ENCODE measurements at regions not wholly inside any gene's neighbourhood (a gene's known extent, or its start where the extent isn't known, plus 50 kb on each side); places are given as distances from the start of the nearest gene placed in this dataset.
A peak's percentile ranks its signal among the peaks of the same experiment; 100 is the strongest.

DNA sequence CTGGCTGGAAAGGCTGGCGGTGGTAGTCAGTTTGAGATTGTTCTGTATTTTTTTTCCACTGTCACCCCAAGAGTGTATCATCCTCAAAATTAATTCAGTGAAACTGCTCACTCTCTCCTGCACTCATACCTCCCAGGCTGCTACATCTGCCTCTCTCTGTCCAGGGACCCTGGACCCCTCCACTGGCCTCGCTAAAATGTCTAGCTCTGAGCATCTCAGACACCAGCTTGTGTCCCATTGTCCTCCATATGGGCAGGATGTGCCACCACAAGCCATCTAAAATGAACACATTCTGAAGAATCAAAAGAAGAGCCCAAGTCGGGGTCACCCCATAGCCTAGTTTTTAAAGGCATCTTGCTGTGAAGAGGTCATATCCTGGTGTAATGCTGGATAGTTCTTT is 345.5 kb upstream of the TSHZ3 start:
- intact Hi-C loops (cut with DNase I), result no loop called here
- no peak for ATAC-seq

DNA sequence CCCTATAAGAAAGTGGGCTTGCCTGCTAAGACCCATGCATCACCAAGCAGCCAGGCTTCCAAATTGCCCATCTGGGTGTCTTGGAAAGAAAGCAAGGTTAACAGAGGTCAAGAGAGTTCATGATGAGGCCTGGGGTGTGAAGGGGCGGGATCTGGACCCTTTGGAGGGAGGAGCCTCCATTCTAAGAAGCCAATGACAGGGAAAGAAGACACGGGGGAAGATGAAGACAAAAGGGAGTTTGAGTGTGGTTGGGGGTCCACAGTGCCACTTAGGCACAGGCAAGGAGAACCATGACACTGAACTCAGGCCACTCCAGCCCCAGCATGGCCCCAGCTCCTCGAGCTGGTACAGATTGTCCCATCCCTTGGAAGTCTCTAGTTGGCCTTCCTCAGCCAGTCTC is 350.2 kb upstream of the TSHZ3 start:
- no peak for ATAC-seq
- no peaks in the 10 kb centered on the region for H3K27me3 ChIP-seq
- TF ChIP-seq, protein P1, sequence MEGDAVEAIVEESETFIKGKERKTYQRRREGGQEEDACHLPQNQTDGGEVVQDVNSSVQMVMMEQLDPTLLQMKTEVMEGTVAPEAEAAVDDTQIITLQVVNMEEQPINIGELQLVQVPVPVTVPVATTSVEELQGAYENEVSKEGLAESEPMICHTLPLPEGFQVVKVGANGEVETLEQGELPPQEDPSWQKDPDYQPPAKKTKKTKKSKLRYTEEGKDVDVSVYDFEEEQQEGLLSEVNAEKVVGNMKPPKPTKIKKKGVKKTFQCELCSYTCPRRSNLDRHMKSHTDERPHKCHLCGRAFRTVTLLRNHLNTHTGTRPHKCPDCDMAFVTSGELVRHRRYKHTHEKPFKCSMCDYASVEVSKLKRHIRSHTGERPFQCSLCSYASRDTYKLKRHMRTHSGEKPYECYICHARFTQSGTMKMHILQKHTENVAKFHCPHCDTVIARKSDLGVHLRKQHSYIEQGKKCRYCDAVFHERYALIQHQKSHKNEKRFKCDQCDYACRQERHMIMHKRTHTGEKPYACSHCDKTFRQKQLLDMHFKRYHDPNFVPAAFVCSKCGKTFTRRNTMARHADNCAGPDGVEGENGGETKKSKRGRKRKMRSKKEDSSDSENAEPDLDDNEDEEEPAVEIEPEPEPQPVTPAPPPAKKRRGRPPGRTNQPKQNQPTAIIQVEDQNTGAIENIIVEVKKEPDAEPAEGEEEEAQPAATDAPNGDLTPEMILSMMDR (IDR thresholded peaks at IDR 0.05), result no peak
- no peak for DNase-seq
- no peak overlapping the region for H3K4me3 ChIP-seq
- no peaks in the 10 kb centered on the region for H3K4me1 ChIP-seq
- no peak overlapping the region for H3K27ac ChIP-seq
- no peaks in the 10 kb centered on the region for H3K36me3 ChIP-seq
- intact Hi-C loops (cut with DNase I), result no loop called here
- H3K9me3 ChIP-seq, result peaks cover 0 to 16% of the 10 kb centered on the region in 2 donors

More for the DNA sequence above, 345.5 kb upstream of the TSHZ3 start:
- H3K4me3 ChIP-seq, result no peak overlapping the region
- no peaks in the 10 kb centered on the region for H3K4me1 ChIP-seq
- TF ChIP-seq, protein P1 (IDR thresholded peaks at IDR 0.05), result no peak
- H3K36me3 ChIP-seq, result no peaks in the 10 kb centered on the region
- no peaks in the 10 kb centered on the region for H3K9me3 ChIP-seq
- no peak overlapping the region for H3K27ac ChIP-seq
- no peaks in the 10 kb centered on the region for H3K27me3 ChIP-seq
- DNase-seq, result no peak

DNA sequence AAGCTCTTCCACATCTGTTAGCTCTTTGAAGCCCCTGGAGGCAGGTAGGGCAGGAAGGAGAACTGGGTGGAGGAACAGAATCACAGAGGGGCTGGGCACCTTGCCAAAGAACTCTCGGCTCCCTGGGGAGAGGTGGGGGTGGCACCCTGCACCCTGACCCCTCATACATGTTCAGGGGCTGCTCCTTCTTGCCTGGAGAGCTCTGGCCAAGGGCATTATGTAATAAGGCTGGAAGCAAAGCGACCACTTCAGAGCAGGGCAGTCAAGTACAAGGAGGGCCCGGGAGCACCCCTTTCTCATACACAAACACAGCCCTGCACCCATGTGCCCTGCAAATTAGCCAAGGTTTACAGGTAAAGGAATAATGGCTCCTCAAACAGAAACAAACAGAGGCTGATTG is 351.9 kb upstream of the TSHZ3 start:
- Histone ChIP-seq H3K27ac (no peak overlapping the region), H3K4me1 (no peaks in the 10 kb centered on the region), H3K27me3 (no peaks in the 10 kb centered on the region), H3K4me3 (no peak overlapping the region), H3K36me3 (no peaks in the 10 kb centered on the region), H3K9me3 (peaks cover 0 to 20% of the 10 kb centered on the region in 2 donors)
- DNase-seq (peak in 1 of 4 donors; percentile 21), ATAC-seq (no peak)
- TF ChIP-seq, protein P1 (IDR thresholded peaks at IDR 0.05), result no peak
- intact Hi-C loops (cut with DNase I), result no loop called here

DNA sequence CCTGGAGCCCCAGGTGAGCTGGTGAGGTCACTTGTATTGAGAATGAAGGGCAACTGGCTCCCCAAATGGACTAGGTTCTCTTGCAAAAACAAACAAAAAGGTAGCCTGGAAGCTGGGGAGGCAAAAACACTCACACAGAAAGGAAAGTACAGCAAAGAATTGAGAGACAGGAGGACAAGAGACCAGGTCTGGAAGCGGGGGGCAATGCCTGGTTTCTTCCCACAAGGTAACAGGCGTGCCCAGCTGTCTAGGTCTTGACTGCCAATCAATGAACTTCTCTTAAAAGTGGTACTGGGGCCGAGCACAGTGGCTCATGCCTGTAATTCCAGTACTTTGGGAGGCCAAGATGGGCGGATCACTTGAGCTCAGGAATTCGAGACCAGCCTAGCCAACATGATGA is 356.4 kb upstream of the TSHZ3 start:
- DNase-seq (no peak), ATAC-seq (no peak)
- no peaks in the 10 kb centered on the region for H3K27me3 ChIP-seq
- H3K36me3 ChIP-seq, result no peaks in the 10 kb centered on the region
- TF ChIP-seq, protein P1 (IDR thresholded peaks at IDR 0.05), result no peak
- intact Hi-C loops (cut with DNase I), result no loop called here
- H3K4me3 ChIP-seq, result no peak overlapping the region
- peaks cover 0 to 20% of the 10 kb centered on the region in 2 donors for H3K9me3 ChIP-seq
- H3K4me1 ChIP-seq, result no peaks in the 10 kb centered on the region
- no peak overlapping the region for H3K27ac ChIP-seq

DNA sequence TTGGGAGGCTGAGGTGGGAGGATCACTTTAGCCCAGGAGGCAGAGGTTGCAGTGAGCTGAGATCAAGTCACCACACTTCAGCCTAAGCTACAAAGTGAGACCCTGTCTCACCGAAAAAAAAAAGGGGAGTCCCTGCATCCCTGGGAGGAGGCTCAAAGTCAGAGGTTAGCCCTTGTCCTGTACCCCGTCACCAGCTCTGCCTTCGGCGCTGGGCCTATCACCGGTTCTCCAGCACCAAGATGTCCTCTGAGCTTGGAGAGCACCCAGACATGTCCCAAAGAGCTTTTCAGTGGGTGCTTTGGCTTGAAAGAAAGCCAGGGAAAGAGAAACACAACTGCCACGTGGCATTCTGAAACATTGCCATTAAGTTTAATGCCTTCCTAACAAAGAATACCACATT is 356.9 kb upstream of the TSHZ3 start:
- peak in 1 of 4 donors; percentile 35 for DNase-seq
- Histone ChIP-seq H3K27me3 (no peaks in the 10 kb centered on the region), H3K9me3 (peaks cover 0 to 24% of the 10 kb centered on the region in 2 donors), H3K27ac (no peak overlapping the region), H3K4me3 (no peak overlapping the region), H3K4me1 (no peaks in the 10 kb centered on the region), H3K36me3 (no peaks in the 10 kb centered on the region)
- TF ChIP-seq, protein P1 (IDR thresholded peaks at IDR 0.05), result no peak
- no peak for ATAC-seq
- intact Hi-C loops (cut with DNase I), result no loop called here
